ENCODE measurements at regions not wholly inside any gene's neighbourhood (a gene's known extent, or its start where the extent isn't known, plus 50 kb on each side); places are given as distances from the start of the nearest gene placed in this dataset.
"Not testable (repeated sequence)": the region's sequence is repeated elsewhere in the genome, so short reads cannot be mapped to it uniquely, and the experiment has no call there.

- DNase-seq, result no peak
Observed at GRCh38 chr1:88330201-88330600, 353.9 kb upstream of the PKN2 start.

- DNase-seq, result no peak
Observed at GRCh38 chr1:88333086-88333695, 350.9 kb upstream of the PKN2 start.

- DNase-seq, result no peak
Observed at GRCh38 chr1:88341447-88341846, 342.6 kb upstream of the PKN2 start.

- not testable (repeated sequence) for DNase-seq
Observed at GRCh38 chr1:88342081-88342480, 342.0 kb upstream of the PKN2 start.

GRCh38 chr1:88350648-88351047 lies 333.4 kb upstream of the PKN2 start:
- no peak for DNase-seq

GRCh38 chr1:88351960-88352359 lies 332.1 kb upstream of the PKN2 start:
- DNase-seq, result no peak

GRCh38 chr1:88354256-88354655 lies 329.8 kb upstream of the PKN2 start:
- DNase-seq, result no peak

- no peak for DNase-seq
Observed at GRCh38 chr1:88357729-88358128, 326.3 kb upstream of the PKN2 start.

GRCh38 chr1:88371436-88372023 lies 312.5 kb upstream of the PKN2 start:
- DNase-seq, result no peak

GRCh38 chr1:88375977-88376376 lies 308.1 kb upstream of the PKN2 start:
- DNase-seq, result no peak

GRCh38 chr1:88376421-88376820 lies 307.7 kb upstream of the PKN2 start:
- DNase-seq, result no peak

GRCh38 chr1:88378560-88378959 lies 305.5 kb upstream of the PKN2 start:
- DNase-seq, result no peak

- no peak for DNase-seq
Observed at GRCh38 chr1:88394958-88395357, 289.1 kb upstream of the PKN2 start.

GRCh38 chr1:88398338-88398737 lies 285.7 kb upstream of the PKN2 start:
- DNase-seq, result no peak

- no peak for DNase-seq
Observed at GRCh38 chr1:88399690-88400089, 284.4 kb upstream of the PKN2 start.

GRCh38 chr1:88401313-88401712 lies 282.8 kb upstream of the PKN2 start:
- no peak for DNase-seq

GRCh38 chr1:88404582-88404981 lies 279.5 kb upstream of the PKN2 start:
- DNase-seq, result no peak

GRCh38 chr1:88407248-88407647 lies 276.8 kb upstream of the PKN2 start:
- DNase-seq, result no peak

GRCh38 chr1:88421997-88422396 lies 262.1 kb upstream of the PKN2 start:
- DNase-seq, result no peak

- DNase-seq, result no peak
Observed at GRCh38 chr1:88433556-88433955, 250.5 kb upstream of the PKN2 start.

GRCh38 chr1:88434836-88435235 lies 249.2 kb upstream of the PKN2 start:
- no peak for DNase-seq

GRCh38 chr1:88441022-88441421 lies 243.1 kb upstream of the PKN2 start:
- DNase-seq, result no peak

- no peak for DNase-seq
Observed at GRCh38 chr1:88451856-88452255, 232.2 kb upstream of the PKN2 start.

GRCh38 chr1:88453295-88453694 lies 230.8 kb upstream of the PKN2 start:
- no peak for DNase-seq

GRCh38 chr1:88454781-88455180 lies 229.3 kb upstream of the PKN2 start:
- no peak for DNase-seq
